SK-N-SH (cell line): ENCODE measurements at regions not wholly inside any gene's neighbourhood (a gene's known extent, or its start where the extent isn't known, plus 50 kb on each side); places are given as distances from the start of the nearest gene placed in this dataset.

Experiments
- EP300 ChIP-seq, 2 experiments: IDR thresholded peaks; 2 replicates each; pipeline versions ENCODE4 v1.4.0 to v1.6.1; 2012; ENCODE audit warnings: borderline replicate concordance in 1 of 2, low read depth in 1 of 2, low read length in 1 of 2
- POLR2AphosphoS5 ChIP-seq: IDR thresholded peaks from 2 replicates; pipeline ENCODE4 v1.6.1; 2012; ENCODE audit warnings: low read depth, low read length
- RCOR1 ChIP-seq: fragments of 150-350 bp; IDR thresholded peaks from 2 replicates; pipeline ENCODE4 v1.6.1; 2017; ENCODE audit warnings: antibody characterized with exemption, low read length
- RFX5 ChIP-seq: IDR thresholded peaks from 2 replicates; pipeline ENCODE4 v1.6.1; 2012; ENCODE audit warnings: mild to moderate bottlenecking, improper control_type of control experiment, low read length
- RXRA ChIP-seq: IDR thresholded peaks from 2 replicates; pipeline ENCODE4 v1.4.0; 2012; ENCODE audit warnings: low read depth, mild to moderate bottlenecking, borderline replicate concordance
- TCF12 ChIP-seq: IDR thresholded peaks from 2 replicates; pipeline ENCODE4 v1.4.0; 2012
- TF ChIP-seq, protein P1 (sequence below): fragments of 200-600 bp; sonication (generic); IDR thresholded peaks from 2 replicates; pipeline ENCODE4 v1.6.1; 2017; ENCODE audit warnings: antibody characterized with exemption, mild to moderate bottlenecking, moderate library complexity
- TF ChIP-seq, protein P2 (sequence below): IDR thresholded peaks from 2 replicates; pipeline ENCODE4 v1.4.0; 2012; ENCODE audit warnings: low read depth, borderline replicate concordance
- TF ChIP-seq, protein P3 (sequence below): IDR thresholded peaks from 2 replicates; pipeline ENCODE4 v1.6.1; 2012; ENCODE audit warnings: mild to moderate bottlenecking, low read depth, low read length, moderate library complexity
- TF ChIP-seq, protein P4 (sequence below): IDR thresholded peaks from 2 replicates; pipeline ENCODE4; 2012

DNA sequence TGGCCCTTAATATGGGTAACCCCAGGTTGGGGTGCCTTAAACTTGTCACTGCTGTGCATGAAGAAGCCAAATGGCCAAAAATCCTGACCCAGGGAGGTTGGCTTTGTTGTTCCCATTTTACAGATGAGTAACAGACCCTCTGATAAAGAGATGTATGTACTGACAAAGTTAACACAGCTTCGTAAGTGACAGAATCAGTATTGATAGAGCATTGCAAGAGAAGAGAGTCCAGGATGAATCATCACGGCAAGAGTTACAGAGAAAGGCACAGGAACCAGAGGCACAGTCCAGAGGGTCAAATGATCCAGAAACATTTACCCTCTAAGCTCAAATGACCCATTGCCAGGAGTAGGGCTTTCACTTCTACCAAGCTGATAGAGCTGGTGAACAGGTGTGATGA, 103.8 kb upstream of the SMC2 start:
- TF ChIP-seq RCOR1 (no peak), EP300 (IDR thresholded peaks at IDR 0.05; ENCODE audit: borderline replicate concordance in 1 of 2, low read depth in 1 of 2, low read length in 1 of 2) (no peak), RXRA (no peak), RFX5 (no peak), POLR2AphosphoS5 (no peak), TCF12 (no peak)
- TF ChIP-seq, protein P1, sequence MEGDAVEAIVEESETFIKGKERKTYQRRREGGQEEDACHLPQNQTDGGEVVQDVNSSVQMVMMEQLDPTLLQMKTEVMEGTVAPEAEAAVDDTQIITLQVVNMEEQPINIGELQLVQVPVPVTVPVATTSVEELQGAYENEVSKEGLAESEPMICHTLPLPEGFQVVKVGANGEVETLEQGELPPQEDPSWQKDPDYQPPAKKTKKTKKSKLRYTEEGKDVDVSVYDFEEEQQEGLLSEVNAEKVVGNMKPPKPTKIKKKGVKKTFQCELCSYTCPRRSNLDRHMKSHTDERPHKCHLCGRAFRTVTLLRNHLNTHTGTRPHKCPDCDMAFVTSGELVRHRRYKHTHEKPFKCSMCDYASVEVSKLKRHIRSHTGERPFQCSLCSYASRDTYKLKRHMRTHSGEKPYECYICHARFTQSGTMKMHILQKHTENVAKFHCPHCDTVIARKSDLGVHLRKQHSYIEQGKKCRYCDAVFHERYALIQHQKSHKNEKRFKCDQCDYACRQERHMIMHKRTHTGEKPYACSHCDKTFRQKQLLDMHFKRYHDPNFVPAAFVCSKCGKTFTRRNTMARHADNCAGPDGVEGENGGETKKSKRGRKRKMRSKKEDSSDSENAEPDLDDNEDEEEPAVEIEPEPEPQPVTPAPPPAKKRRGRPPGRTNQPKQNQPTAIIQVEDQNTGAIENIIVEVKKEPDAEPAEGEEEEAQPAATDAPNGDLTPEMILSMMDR, result no peak
- TF ChIP-seq, protein P2, sequence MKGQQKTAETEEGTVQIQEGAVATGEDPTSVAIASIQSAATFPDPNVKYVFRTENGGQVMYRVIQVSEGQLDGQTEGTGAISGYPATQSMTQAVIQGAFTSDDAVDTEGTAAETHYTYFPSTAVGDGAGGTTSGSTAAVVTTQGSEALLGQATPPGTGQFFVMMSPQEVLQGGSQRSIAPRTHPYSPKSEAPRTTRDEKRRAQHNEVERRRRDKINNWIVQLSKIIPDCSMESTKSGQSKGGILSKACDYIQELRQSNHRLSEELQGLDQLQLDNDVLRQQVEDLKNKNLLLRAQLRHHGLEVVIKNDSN, result no peak
- TF ChIP-seq, protein P3, sequence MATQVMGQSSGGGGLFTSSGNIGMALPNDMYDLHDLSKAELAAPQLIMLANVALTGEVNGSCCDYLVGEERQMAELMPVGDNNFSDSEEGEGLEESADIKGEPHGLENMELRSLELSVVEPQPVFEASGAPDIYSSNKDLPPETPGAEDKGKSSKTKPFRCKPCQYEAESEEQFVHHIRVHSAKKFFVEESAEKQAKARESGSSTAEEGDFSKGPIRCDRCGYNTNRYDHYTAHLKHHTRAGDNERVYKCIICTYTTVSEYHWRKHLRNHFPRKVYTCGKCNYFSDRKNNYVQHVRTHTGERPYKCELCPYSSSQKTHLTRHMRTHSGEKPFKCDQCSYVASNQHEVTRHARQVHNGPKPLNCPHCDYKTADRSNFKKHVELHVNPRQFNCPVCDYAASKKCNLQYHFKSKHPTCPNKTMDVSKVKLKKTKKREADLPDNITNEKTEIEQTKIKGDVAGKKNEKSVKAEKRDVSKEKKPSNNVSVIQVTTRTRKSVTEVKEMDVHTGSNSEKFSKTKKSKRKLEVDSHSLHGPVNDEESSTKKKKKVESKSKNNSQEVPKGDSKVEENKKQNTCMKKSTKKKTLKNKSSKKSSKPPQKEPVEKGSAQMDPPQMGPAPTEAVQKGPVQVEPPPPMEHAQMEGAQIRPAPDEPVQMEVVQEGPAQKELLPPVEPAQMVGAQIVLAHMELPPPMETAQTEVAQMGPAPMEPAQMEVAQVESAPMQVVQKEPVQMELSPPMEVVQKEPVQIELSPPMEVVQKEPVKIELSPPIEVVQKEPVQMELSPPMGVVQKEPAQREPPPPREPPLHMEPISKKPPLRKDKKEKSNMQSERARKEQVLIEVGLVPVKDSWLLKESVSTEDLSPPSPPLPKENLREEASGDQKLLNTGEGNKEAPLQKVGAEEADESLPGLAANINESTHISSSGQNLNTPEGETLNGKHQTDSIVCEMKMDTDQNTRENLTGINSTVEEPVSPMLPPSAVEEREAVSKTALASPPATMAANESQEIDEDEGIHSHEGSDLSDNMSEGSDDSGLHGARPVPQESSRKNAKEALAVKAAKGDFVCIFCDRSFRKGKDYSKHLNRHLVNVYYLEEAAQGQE, result no peak
- TF ChIP-seq, protein P4, sequence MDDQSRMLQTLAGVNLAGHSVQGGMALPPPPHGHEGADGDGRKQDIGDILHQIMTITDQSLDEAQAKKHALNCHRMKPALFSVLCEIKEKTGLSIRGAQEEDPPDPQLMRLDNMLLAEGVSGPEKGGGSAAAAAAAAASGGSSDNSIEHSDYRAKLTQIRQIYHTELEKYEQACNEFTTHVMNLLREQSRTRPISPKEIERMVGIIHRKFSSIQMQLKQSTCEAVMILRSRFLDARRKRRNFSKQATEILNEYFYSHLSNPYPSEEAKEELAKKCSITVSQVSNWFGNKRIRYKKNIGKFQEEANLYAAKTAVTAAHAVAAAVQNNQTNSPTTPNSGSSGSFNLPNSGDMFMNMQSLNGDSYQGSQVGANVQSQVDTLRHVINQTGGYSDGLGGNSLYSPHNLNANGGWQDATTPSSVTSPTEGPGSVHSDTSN, result no peak
